WTC11 (cell line): ENCODE measurements at regions not wholly inside any gene's neighbourhood (a gene's known extent, or its start where the extent isn't known, plus 50 kb on each side); places are given as distances from the start of the nearest gene placed in this dataset.

ENCODE experiments used
- ATAC-seq: fragments of 200-7000 bp; cut with Tn5 transposase; 2 replicates; pipeline ENCODE4 v1.10.0; 2021; ENCODE audit warnings: mild to moderate bottlenecking, moderate library complexity
- CTCF ChIA-PET: fragments of 300-600 bp; sonication (Branson Sonifier 250); formaldehyde crosslinking; loops from one replicate; lab custom pipeline; 2021; ENCODE audit warnings: antibody characterized with exemption; lab: Charles Lee
- POLR2A ChIA-PET: fragments of 350-600 bp; sonication (Branson Sonifier 250); formaldehyde crosslinking; loops from one replicate; lab custom pipeline; 2021; ENCODE audit warnings: antibody characterized with exemption; lab: Charles Lee
- DNase-seq: peaks from one replicate; pipeline ENCODE4 v3.0.0; 2021; ENCODE audit warnings: low spot score
- H3K27ac Mint-ChIP-seq: 2 replicates; pipeline ENCODE4 v1.8.0; 2021; ENCODE audit warnings: mixed read lengths
- H3K27me3 Mint-ChIP-seq: 2 replicates; pipeline ENCODE4 v1.8.0; 2021; ENCODE audit warnings: low read depth, mild to moderate bottlenecking, moderate library complexity, mixed read lengths
- H3K36me3 Mint-ChIP-seq: 2 replicates; pipeline ENCODE4 v1.8.0; 2021; ENCODE audit warnings: mixed read lengths
- H3K4me1 Mint-ChIP-seq: 2 replicates; pipeline ENCODE4 v1.8.0; 2022; ENCODE audit warnings: mixed read lengths
- H3K4me3 Mint-ChIP-seq: 2 replicates; pipeline ENCODE4 v1.8.0; 2021; ENCODE audit warnings: mild to moderate bottlenecking, moderate library complexity, mixed read lengths
- H3K9me3 Mint-ChIP-seq: 2 replicates; pipeline ENCODE4 v1.8.0; 2021; ENCODE audit warnings: mixed read lengths
- ELF4 ChIP-seq: sonication (generic); formaldehyde crosslinking; IDR thresholded peaks from 2 replicates; pipeline ENCODE4 v1.8.1; 2022; ENCODE audit warnings: low read depth, mild to moderate bottlenecking, moderate library complexity, missing genetic modification reagents
- FOXJ3 ChIP-seq: sonication (generic); formaldehyde crosslinking; IDR thresholded peaks from 2 replicates; pipeline ENCODE4 v1.9.0; 2021; ENCODE audit warnings: missing genetic modification reagents, mild to moderate bottlenecking, borderline replicate concordance
- GABPB1 ChIP-seq: sonication (generic); formaldehyde crosslinking; IDR thresholded peaks from 2 replicates; pipeline ENCODE4 v1.8.1; 2023; ENCODE audit warnings: mild to moderate bottlenecking, missing genetic modification reagents
- IRF2 ChIP-seq: sonication (generic); formaldehyde crosslinking; IDR thresholded peaks from 2 replicates; pipeline ENCODE4 v1.8.0; 2022; ENCODE audit warnings: low read depth, missing genetic modification reagents, borderline replicate concordance
- JAZF1 ChIP-seq: fragments of 250-450 bp; sonication (Bioruptor Pico); IDR thresholded peaks from 2 replicates; pipeline ENCODE4 v1.9.0; 2021; ENCODE audit warnings: moderate library complexity, mild to moderate bottlenecking, inconsistent platforms
- MXD4 ChIP-seq: fragments of 250-450 bp; sonication (Bioruptor Pico); IDR thresholded peaks from 2 replicates; pipeline ENCODE4 v1.8.0; 2021; ENCODE audit warnings: mild to moderate bottlenecking, moderate library complexity, borderline replicate concordance
- MYBL2 ChIP-seq: sonication (generic); formaldehyde crosslinking; IDR thresholded peaks from 2 replicates; pipeline ENCODE4 v1.8.1; 2023; ENCODE audit warnings: mild to moderate bottlenecking, moderate library complexity, missing genetic modification reagents
- NR3C1 ChIP-seq: sonication (generic); formaldehyde crosslinking; conservative IDR thresholded peaks from 2 replicates; pipeline ENCODE4 v1.8.1; 2023; ENCODE audit warnings: low read depth, mild to moderate bottlenecking, missing genetic modification reagents
- OVOL2 ChIP-seq: fragments of 250-450 bp; sonication (Bioruptor Pico); IDR thresholded peaks from 2 replicates; pipeline ENCODE4 v1.9.0; 2021; ENCODE audit warnings: mild to moderate bottlenecking, borderline replicate concordance
- PRRX2 ChIP-seq: fragments of 250-450 bp; sonication (Bioruptor Pico); IDR thresholded peaks from 2 replicates; pipeline ENCODE4 v1.8.0; 2021; ENCODE audit warnings: mild to moderate bottlenecking
- RORB ChIP-seq: fragments of 250-450 bp; sonication (Bioruptor Pico); IDR thresholded peaks from 2 replicates; pipeline ENCODE4 v1.9.0; 2021; ENCODE audit warnings: mild to moderate bottlenecking
- TEAD4 ChIP-seq: sonication (generic); formaldehyde crosslinking; IDR thresholded peaks from 2 replicates; pipeline ENCODE4 v1.8.0; 2022; ENCODE audit warnings: mild to moderate bottlenecking, missing genetic modification reagents
- ZBTB21 ChIP-seq: sonication (generic); formaldehyde crosslinking; IDR thresholded peaks from 2 replicates; pipeline ENCODE4 v1.8.1; 2023; ENCODE audit warnings: mild to moderate bottlenecking, missing genetic modification reagents, borderline replicate concordance
- ZNF121 ChIP-seq: sonication (generic); formaldehyde crosslinking; IDR thresholded peaks from 2 replicates; pipeline ENCODE4 v1.8.0; 2023; ENCODE audit warnings: missing genetic modification reagents
- ZNF416 ChIP-seq: fragments of 250-450 bp; sonication (Bioruptor Pico); IDR thresholded peaks from 2 replicates; pipeline ENCODE4 v1.9.0; 2021; ENCODE audit warnings: mild to moderate bottlenecking, inconsistent platforms
- ZNF671 ChIP-seq: fragments of 250-450 bp; sonication (Bioruptor Pico); IDR thresholded peaks from 2 replicates; pipeline ENCODE4 v1.8.0; 2021; ENCODE audit warnings: mild to moderate bottlenecking
- TF ChIP-seq, protein P1 (sequence below): sonication (generic); formaldehyde crosslinking; IDR thresholded peaks from 2 replicates; pipeline ENCODE4 v1.8.0; 2022; ENCODE audit warnings: mild to moderate bottlenecking, missing genetic modification reagents
- TF ChIP-seq, protein P2 (sequence below): fragments of 250-450 bp; sonication (Bioruptor Pico); IDR thresholded peaks from 2 replicates; pipeline ENCODE4 v2.1.2; 2022; ENCODE audit warnings: mild to moderate bottlenecking, moderate library complexity
- TF ChIP-seq, protein P3 (sequence below): sonication (generic); formaldehyde crosslinking; IDR thresholded peaks from 2 replicates; pipeline ENCODE4 v1.8.0; 2023; ENCODE audit warnings: missing genetic modification reagents
- TF ChIP-seq, protein P4 (sequence below): sonication (generic); formaldehyde crosslinking; IDR thresholded peaks from 2 replicates; pipeline ENCODE4 v1.8.1; 2023; ENCODE audit warnings: mild to moderate bottlenecking, missing genetic modification reagents
- TF ChIP-seq, protein P5 (sequence below): sonication (generic); formaldehyde crosslinking; IDR thresholded peaks from 2 replicates; pipeline ENCODE4 v1.8.1; 2022; ENCODE audit warnings: mild to moderate bottlenecking, moderate library complexity, missing genetic modification reagents
- TF ChIP-seq, protein P6 (sequence below): fragments of 250-450 bp; sonication (Bioruptor Pico); IDR thresholded peaks from 2 replicates; pipeline ENCODE4 v1.8.0; 2021; ENCODE audit warnings: mild to moderate bottlenecking
- TF ChIP-seq, protein P7 (sequence below): sonication (generic); formaldehyde crosslinking; IDR thresholded peaks from 2 replicates; pipeline ENCODE4 v1.8.1; 2023; ENCODE audit warnings: mild to moderate bottlenecking, missing genetic modification reagents, moderate library complexity
- TF ChIP-seq, protein P8 (sequence below): sonication (generic); formaldehyde crosslinking; conservative IDR thresholded peaks from 2 replicates; pipeline ENCODE4 v1.8.1; 2023; ENCODE audit warnings: mild to moderate bottlenecking, low read depth, missing genetic modification reagents, moderate library complexity
- TF ChIP-seq, protein P9 (sequence below): sonication (generic); formaldehyde crosslinking; IDR thresholded peaks from 2 replicates; pipeline ENCODE4 v1.8.0; 2022; ENCODE audit warnings: mild to moderate bottlenecking, missing genetic modification reagents

DNA sequence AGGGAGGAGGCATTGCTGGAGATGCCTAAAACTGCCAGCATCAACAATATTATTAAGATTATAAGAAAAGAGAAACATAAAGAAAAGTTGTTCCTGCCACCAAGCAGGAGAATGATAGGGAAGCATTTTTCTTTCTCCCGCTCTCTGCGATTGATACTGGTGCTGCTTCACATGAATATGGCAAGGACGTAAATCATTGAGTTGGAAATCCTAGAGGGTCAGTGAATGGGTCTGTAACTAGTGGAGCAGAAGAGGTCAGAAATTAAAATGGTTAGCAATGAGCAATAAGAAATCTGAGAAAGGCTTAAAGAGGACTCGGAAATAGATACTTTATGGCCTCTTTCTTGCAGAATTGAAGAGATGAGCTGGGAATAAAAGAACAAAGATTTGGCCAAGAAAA, 631.7 kb downstream of the BCL11A start:
- DNase-seq (no peak), ATAC-seq (no peak)
- no peak overlapping the region for H3K27ac Mint-ChIP-seq
- H3K4me1 Mint-ChIP-seq, result peaks cover 28% of the 10 kb centered on the region
- ChIA-PET CTCF (no interaction called here), POLR2A (no interaction called here)
- H3K9me3 Mint-ChIP-seq, result no peaks in the 10 kb centered on the region
- no peaks in the 10 kb centered on the region for H3K27me3 Mint-ChIP-seq
- H3K4me3 Mint-ChIP-seq, result no peak overlapping the region
- TF ChIP-seq GABPB1 (CRISPR knock-in tag) (no peak), ZNF121 (CRISPR knock-in tag) (no peak), ELF4 (CRISPR knock-in tag) (no peak), ZNF416 (CRISPR knock-in tag) (no peak), TEAD4 (CRISPR knock-in tag) (no peak), ZBTB21 (CRISPR knock-in tag) (no peak), FOXJ3 (CRISPR knock-in tag) (no peak), MXD4 (CRISPR knock-in tag) (no peak), NR3C1 (CRISPR knock-in tag) (no peak), ZNF671 (CRISPR knock-in tag) (no peak)
- TF ChIP-seq, protein P1, sequence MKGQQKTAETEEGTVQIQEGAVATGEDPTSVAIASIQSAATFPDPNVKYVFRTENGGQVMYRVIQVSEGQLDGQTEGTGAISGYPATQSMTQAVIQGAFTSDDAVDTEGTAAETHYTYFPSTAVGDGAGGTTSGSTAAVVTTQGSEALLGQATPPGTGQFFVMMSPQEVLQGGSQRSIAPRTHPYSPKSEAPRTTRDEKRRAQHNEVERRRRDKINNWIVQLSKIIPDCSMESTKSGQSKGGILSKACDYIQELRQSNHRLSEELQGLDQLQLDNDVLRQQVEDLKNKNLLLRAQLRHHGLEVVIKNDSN (CRISPR knock-in tag), result no peak
- TF ChIP-seq, protein P2, sequence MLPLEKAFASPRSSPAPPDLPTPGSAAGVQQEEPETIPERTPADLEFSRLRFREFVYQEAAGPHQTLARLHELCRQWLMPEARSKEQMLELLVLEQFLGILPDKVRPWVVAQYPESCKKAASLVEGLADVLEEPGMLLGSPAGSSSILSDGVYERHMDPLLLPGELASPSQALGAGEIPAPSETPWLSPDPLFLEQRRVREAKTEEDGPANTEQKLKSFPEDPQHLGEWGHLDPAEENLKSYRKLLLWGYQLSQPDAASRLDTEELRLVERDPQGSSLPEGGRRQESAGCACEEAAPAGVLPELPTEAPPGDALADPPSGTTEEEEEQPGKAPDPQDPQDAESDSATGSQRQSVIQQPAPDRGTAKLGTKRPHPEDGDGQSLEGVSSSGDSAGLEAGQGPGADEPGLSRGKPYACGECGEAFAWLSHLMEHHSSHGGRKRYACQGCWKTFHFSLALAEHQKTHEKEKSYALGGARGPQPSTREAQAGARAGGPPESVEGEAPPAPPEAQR, result no peak
- TF ChIP-seq, protein P3, sequence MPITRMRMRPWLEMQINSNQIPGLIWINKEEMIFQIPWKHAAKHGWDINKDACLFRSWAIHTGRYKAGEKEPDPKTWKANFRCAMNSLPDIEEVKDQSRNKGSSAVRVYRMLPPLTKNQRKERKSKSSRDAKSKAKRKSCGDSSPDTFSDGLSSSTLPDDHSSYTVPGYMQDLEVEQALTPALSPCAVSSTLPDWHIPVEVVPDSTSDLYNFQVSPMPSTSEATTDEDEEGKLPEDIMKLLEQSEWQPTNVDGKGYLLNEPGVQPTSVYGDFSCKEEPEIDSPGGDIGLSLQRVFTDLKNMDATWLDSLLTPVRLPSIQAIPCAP (CRISPR knock-in tag), result no peak
- H3K36me3 Mint-ChIP-seq, result no peaks in the 10 kb centered on the region

DNA sequence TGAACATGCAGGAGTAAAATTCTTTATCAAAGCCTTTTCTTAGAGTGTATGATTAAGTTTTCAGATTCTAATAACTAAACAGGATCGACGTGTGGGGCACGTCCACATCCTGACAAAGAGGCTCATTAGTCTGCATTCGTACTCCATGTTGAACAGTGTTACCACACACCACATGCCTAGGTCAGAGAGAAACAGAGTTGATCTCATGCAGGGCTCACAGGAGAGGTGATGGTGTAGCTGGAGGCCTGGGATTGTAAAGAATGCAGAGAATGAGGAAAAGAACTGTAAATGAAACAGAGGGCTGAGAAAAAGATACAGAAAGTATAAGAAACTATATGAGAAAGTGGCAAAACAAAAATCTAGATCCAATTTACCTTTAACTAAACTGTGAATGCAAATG, 632.5 kb downstream of the BCL11A start:
- H3K27ac Mint-ChIP-seq, result no peak overlapping the region
- ATAC-seq (no peak; the same call in 1 of the 2 replicates), DNase-seq (no peak)
- H3K36me3 Mint-ChIP-seq, result no peaks in the 10 kb centered on the region
- peaks cover 26% of the 10 kb centered on the region for H3K4me1 Mint-ChIP-seq
- ChIA-PET POLR2A (no interaction called here), CTCF (no interaction called here)
- no peaks in the 10 kb centered on the region for H3K9me3 Mint-ChIP-seq
- H3K4me3 Mint-ChIP-seq, result no peak overlapping the region
- no peaks in the 10 kb centered on the region for H3K27me3 Mint-ChIP-seq
- TF ChIP-seq ELF4 (CRISPR knock-in tag), result no peak
- TF ChIP-seq, protein P4, sequence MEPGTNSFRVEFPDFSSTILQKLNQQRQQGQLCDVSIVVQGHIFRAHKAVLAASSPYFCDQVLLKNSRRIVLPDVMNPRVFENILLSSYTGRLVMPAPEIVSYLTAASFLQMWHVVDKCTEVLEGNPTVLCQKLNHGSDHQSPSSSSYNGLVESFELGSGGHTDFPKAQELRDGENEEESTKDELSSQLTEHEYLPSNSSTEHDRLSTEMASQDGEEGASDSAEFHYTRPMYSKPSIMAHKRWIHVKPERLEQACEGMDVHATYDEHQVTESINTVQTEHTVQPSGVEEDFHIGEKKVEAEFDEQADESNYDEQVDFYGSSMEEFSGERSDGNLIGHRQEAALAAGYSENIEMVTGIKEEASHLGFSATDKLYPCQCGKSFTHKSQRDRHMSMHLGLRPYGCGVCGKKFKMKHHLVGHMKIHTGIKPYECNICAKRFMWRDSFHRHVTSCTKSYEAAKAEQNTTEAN, result no peak
- TF ChIP-seq, protein P5, sequence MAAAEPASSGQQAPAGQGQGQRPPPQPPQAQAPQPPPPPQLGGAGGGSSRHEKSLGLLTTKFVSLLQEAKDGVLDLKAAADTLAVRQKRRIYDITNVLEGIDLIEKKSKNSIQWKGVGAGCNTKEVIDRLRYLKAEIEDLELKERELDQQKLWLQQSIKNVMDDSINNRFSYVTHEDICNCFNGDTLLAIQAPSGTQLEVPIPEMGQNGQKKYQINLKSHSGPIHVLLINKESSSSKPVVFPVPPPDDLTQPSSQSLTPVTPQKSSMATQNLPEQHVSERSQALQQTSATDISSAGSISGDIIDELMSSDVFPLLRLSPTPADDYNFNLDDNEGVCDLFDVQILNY (CRISPR knock-in tag), result no peak
- TF ChIP-seq JAZF1, result no peak
- no peak for TF ChIP-seq RORB (CRISPR knock-in tag)
- TF ChIP-seq PRRX2 (CRISPR knock-in tag), result no peak
- TF ChIP-seq MXD4 (CRISPR knock-in tag), result no peak
- no peak for TF ChIP-seq TEAD4 (CRISPR knock-in tag)
- TF ChIP-seq, protein P6, sequence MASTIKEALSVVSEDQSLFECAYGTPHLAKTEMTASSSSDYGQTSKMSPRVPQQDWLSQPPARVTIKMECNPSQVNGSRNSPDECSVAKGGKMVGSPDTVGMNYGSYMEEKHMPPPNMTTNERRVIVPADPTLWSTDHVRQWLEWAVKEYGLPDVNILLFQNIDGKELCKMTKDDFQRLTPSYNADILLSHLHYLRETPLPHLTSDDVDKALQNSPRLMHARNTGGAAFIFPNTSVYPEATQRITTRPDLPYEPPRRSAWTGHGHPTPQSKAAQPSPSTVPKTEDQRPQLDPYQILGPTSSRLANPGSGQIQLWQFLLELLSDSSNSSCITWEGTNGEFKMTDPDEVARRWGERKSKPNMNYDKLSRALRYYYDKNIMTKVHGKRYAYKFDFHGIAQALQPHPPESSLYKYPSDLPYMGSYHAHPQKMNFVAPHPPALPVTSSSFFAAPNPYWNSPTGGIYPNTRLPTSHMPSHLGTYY (CRISPR knock-in tag), result no peak
- TF ChIP-seq, protein P7, sequence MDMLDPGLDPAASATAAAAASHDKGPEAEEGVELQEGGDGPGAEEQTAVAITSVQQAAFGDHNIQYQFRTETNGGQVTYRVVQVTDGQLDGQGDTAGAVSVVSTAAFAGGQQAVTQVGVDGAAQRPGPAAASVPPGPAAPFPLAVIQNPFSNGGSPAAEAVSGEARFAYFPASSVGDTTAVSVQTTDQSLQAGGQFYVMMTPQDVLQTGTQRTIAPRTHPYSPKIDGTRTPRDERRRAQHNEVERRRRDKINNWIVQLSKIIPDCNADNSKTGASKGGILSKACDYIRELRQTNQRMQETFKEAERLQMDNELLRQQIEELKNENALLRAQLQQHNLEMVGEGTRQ (CRISPR knock-in tag), result no peak
- no peak for TF ChIP-seq MYBL2 (CRISPR knock-in tag)
- TF ChIP-seq, protein P8, sequence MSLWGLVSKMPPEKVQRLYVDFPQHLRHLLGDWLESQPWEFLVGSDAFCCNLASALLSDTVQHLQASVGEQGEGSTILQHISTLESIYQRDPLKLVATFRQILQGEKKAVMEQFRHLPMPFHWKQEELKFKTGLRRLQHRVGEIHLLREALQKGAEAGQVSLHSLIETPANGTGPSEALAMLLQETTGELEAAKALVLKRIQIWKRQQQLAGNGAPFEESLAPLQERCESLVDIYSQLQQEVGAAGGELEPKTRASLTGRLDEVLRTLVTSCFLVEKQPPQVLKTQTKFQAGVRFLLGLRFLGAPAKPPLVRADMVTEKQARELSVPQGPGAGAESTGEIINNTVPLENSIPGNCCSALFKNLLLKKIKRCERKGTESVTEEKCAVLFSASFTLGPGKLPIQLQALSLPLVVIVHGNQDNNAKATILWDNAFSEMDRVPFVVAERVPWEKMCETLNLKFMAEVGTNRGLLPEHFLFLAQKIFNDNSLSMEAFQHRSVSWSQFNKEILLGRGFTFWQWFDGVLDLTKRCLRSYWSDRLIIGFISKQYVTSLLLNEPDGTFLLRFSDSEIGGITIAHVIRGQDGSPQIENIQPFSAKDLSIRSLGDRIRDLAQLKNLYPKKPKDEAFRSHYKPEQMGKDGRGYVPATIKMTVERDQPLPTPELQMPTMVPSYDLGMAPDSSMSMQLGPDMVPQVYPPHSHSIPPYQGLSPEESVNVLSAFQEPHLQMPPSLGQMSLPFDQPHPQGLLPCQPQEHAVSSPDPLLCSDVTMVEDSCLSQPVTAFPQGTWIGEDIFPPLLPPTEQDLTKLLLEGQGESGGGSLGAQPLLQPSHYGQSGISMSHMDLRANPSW (CRISPR knock-in tag), result no peak
- TF ChIP-seq IRF2 (CRISPR knock-in tag), result no peak
- TF ChIP-seq OVOL2, result no peak
- TF ChIP-seq, protein P9, sequence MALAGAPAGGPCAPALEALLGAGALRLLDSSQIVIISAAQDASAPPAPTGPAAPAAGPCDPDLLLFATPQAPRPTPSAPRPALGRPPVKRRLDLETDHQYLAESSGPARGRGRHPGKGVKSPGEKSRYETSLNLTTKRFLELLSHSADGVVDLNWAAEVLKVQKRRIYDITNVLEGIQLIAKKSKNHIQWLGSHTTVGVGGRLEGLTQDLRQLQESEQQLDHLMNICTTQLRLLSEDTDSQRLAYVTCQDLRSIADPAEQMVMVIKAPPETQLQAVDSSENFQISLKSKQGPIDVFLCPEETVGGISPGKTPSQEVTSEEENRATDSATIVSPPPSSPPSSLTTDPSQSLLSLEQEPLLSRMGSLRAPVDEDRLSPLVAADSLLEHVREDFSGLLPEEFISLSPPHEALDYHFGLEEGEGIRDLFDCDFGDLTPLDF (CRISPR knock-in tag), result no peak
